Liver (tissue), 8 donors: ENCODE measurements at regions not wholly inside any gene's neighbourhood (a gene's known extent, or its start where the extent isn't known, plus 50 kb on each side); places are given as distances from the start of the nearest gene placed in this dataset.

ENCODE experiments used
- DNase-seq: peaks from one replicate; pipeline ENCODE4 v3.0.0-alpha.2; 2017; ENCODE audit warnings: low spot score
- H3K27ac ChIP-seq, 2 donors: one replicate each; pipeline ENCODE4 v1.7.0; 2013; ENCODE audit warnings: inconsistent platforms in 2 of 2, low read length in 2 of 2, control low read depth in 1 of 2, low read depth in 1 of 2, mild to moderate bottlenecking in 1 of 2
- H3K27me3 ChIP-seq, 4 donors: one replicate each; pipeline versions ENCODE4 v1.6.1 to v1.7.0; 2013; ENCODE audit warnings: low read length in 3 of 4, inconsistent platforms in 1 of 4, mild to moderate bottlenecking in 1 of 4, moderate library complexity in 1 of 4; ENCODE audit not compliant: control insufficient read depth in 4 of 4, insufficient read depth in 4 of 4
- H3K36me3 ChIP-seq, 4 donors: one replicate each; pipeline versions ENCODE4 v1.6.1 to v1.7.0; 2013; ENCODE audit warnings: low read length in 3 of 4, mild to moderate bottlenecking in 3 of 4, low read depth in 1 of 4, moderate library complexity in 1 of 4; ENCODE audit not compliant: control insufficient read depth in 4 of 4, insufficient read depth in 3 of 4
- H3K4me1 ChIP-seq, 4 donors: one replicate each; pipeline versions ENCODE4 v1.6.1 to v1.7.0; 2013; ENCODE audit warnings: low read length in 3 of 4, mild to moderate bottlenecking in 3 of 4, moderate library complexity in 1 of 4; ENCODE audit not compliant: control insufficient read depth in 4 of 4, insufficient read depth in 4 of 4
- H3K4me3 ChIP-seq, 3 donors: one replicate each; pipeline versions ENCODE4 v1.6.1 to v1.7.0; 2013; ENCODE audit warnings: low read length in 3 of 3, control low read depth in 1 of 3, low read depth in 1 of 3, mild to moderate bottlenecking in 1 of 3
- H3K9ac ChIP-seq, 2 donors: one replicate each; pipeline ENCODE4 v1.7.0; 2013; ENCODE audit warnings: low read length in 2 of 2, mild to moderate bottlenecking in 2 of 2, moderate library complexity in 2 of 2, control low read depth in 1 of 2, low read depth in 1 of 2
- H3K9me3 ChIP-seq, 4 donors: one replicate each; pipeline versions ENCODE4 v1.6.1 to v1.7.0; 2013; ENCODE audit warnings: low read length in 3 of 4; ENCODE audit not compliant: control insufficient read depth in 4 of 4
- EGR1 ChIP-seq, 2 donors: IDR thresholded peaks; 2 replicates each; pipeline ENCODE4 v1.6.1; 2016 to 2018; ENCODE audit warnings: antibody characterized with exemption in 2 of 2, low read depth in 2 of 2
- FOXA1 ChIP-seq: IDR thresholded peaks from 2 replicates; pipeline ENCODE4 v1.6.1; 2016; ENCODE audit warnings: antibody characterized with exemption
- FOXA2 ChIP-seq: IDR thresholded peaks from 2 replicates; pipeline ENCODE4 v1.6.1; 2016; ENCODE audit warnings: antibody characterized with exemption
- GABPA ChIP-seq, 2 donors: IDR thresholded peaks in 1 of 2; conservative IDR thresholded peaks in 1 of 2; 2 replicates each; pipeline ENCODE4 v1.6.1; 2016; ENCODE audit warnings: antibody characterized with exemption in 2 of 2, mild to moderate bottlenecking in 1 of 2, moderate library complexity in 1 of 2
- HNF4A ChIP-seq, 2 donors: conservative IDR thresholded peaks; 2 replicates each; pipeline ENCODE4 v1.6.1; 2016; ENCODE audit warnings: antibody characterized with exemption in 2 of 2, mild to moderate bottlenecking in 2 of 2
- HNF4G ChIP-seq: IDR thresholded peaks from 2 replicates; pipeline ENCODE4 v1.6.1; 2016; ENCODE audit warnings: antibody characterized with exemption
- JUND ChIP-seq, 2 donors: IDR thresholded peaks; 2 replicates each; pipeline ENCODE4 v1.6.1; 2016; ENCODE audit warnings: antibody characterized with exemption in 2 of 2
- NR2F2 ChIP-seq: IDR thresholded peaks from 2 replicates; pipeline ENCODE4 v1.6.1; 2016; ENCODE audit warnings: antibody characterized with exemption
- RAD21 ChIP-seq, 2 donors: IDR thresholded peaks; 2 replicates each; pipeline ENCODE4 v1.6.1; 2016; ENCODE audit warnings: antibody characterized with exemption in 2 of 2, mild to moderate bottlenecking in 2 of 2
- RXRA ChIP-seq, 2 donors: IDR thresholded peaks; 2 replicates each; pipeline ENCODE4 v1.6.1; 2017 to 2018; ENCODE audit warnings: antibody characterized with exemption in 2 of 2, mild to moderate bottlenecking in 1 of 2
- SP1 ChIP-seq: IDR thresholded peaks from 2 replicates; pipeline ENCODE4 v1.6.1; 2018; ENCODE audit warnings: antibody characterized with exemption, mild to moderate bottlenecking
- TAF1 ChIP-seq: conservative IDR thresholded peaks from 2 replicates; pipeline ENCODE4 v1.6.1; 2016; ENCODE audit warnings: antibody characterized with exemption, mild to moderate bottlenecking
- WGBS: extraction: QIAGEN DNeasy Blood & Tissue Kit; methylation state at CpG from one replicate; pipeline ENCODE4 v1.1.7; 2013; 5-methylcytosine and 5-hydroxymethylcytosine counted together
- TF ChIP-seq, protein P1 (sequence below): IDR thresholded peaks from 2 replicates; pipeline ENCODE4 v1.6.1; 2016; ENCODE audit warnings: antibody characterized with exemption
- TF ChIP-seq, protein P2 (sequence below): fragments of 150-350 bp; IDR thresholded peaks from 2 replicates; pipeline ENCODE4 v1.5.1; 2017; ENCODE audit warnings: improper control_type of control experiment, low read depth, low read length; ENCODE audit not compliant: missing input control
- TF ChIP-seq, protein P3 (sequence below): IDR thresholded peaks from 2 replicates; pipeline ENCODE4 v1.6.1; 2016; ENCODE audit warnings: antibody characterized with exemption, mild to moderate bottlenecking
- TF ChIP-seq, protein P4 (sequence below): IDR thresholded peaks from 2 replicates; pipeline ENCODE4 v1.6.1; 2016; ENCODE audit warnings: antibody characterized with exemption
- TF ChIP-seq, protein P5 (sequence below): IDR thresholded peaks from 2 replicates; pipeline ENCODE4 v1.6.1; 2016; ENCODE audit warnings: antibody characterized with exemption
- donor health status: healthy.
- donor health status: healthy.
- donor health status: healthy.
- donor health status: healthy.
- donor health status: healthy.

DNA sequence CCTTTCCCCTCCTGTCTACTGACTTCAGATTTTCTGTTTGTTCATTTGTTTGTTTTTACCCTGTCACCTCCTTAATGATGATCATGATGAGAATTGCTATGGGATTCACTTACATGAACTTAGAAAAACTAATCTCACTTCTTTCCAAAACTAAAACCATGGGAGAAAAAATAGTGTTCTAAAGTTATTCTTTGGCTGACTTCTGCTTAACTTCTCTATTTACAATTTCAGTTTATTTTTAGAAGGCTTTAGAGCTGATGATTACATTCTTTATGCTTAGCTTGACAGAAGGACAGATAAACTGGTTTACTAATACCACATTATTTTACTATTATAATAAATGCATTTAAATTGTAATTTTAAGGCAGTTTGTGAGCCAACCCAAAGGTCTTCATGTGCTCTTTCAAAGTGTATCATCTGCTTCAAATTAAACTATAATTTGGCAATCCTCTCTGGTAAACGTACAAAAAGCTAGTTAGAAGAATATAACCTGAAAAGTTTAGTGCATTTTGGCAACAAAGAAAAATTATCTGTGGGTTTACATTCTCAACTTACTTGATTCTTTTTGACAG, 676.8 kb upstream of the UBE2E2 start:
- TF ChIP-seq EGR1 (IDR thresholded peaks at IDR 0.05; ENCODE audit: low read depth in 2 of 2) (no peak), JUND (IDR thresholded peaks at IDR 0.05) (no peak), HNF4G (no peak), FOXA1 (no peak), SP1 (no peak), HNF4A (conservative IDR thresholded peaks at IDR 0.05) (no peak), RAD21 (IDR thresholded peaks at IDR 0.05) (no peak), NR2F2 (no peak), GABPA (IDR thresholded peaks at IDR 0.05 in 1 of 2, conservative IDR thresholded peaks at IDR 0.05 in 1 of 2) (no peak)
- TF ChIP-seq, protein P1, sequence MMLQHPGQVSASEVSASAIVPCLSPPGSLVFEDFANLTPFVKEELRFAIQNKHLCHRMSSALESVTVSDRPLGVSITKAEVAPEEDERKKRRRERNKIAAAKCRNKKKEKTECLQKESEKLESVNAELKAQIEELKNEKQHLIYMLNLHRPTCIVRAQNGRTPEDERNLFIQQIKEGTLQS = no peak
- TF ChIP-seq, protein P2, sequence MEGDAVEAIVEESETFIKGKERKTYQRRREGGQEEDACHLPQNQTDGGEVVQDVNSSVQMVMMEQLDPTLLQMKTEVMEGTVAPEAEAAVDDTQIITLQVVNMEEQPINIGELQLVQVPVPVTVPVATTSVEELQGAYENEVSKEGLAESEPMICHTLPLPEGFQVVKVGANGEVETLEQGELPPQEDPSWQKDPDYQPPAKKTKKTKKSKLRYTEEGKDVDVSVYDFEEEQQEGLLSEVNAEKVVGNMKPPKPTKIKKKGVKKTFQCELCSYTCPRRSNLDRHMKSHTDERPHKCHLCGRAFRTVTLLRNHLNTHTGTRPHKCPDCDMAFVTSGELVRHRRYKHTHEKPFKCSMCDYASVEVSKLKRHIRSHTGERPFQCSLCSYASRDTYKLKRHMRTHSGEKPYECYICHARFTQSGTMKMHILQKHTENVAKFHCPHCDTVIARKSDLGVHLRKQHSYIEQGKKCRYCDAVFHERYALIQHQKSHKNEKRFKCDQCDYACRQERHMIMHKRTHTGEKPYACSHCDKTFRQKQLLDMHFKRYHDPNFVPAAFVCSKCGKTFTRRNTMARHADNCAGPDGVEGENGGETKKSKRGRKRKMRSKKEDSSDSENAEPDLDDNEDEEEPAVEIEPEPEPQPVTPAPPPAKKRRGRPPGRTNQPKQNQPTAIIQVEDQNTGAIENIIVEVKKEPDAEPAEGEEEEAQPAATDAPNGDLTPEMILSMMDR = no peak
- TF ChIP-seq, protein P3, sequence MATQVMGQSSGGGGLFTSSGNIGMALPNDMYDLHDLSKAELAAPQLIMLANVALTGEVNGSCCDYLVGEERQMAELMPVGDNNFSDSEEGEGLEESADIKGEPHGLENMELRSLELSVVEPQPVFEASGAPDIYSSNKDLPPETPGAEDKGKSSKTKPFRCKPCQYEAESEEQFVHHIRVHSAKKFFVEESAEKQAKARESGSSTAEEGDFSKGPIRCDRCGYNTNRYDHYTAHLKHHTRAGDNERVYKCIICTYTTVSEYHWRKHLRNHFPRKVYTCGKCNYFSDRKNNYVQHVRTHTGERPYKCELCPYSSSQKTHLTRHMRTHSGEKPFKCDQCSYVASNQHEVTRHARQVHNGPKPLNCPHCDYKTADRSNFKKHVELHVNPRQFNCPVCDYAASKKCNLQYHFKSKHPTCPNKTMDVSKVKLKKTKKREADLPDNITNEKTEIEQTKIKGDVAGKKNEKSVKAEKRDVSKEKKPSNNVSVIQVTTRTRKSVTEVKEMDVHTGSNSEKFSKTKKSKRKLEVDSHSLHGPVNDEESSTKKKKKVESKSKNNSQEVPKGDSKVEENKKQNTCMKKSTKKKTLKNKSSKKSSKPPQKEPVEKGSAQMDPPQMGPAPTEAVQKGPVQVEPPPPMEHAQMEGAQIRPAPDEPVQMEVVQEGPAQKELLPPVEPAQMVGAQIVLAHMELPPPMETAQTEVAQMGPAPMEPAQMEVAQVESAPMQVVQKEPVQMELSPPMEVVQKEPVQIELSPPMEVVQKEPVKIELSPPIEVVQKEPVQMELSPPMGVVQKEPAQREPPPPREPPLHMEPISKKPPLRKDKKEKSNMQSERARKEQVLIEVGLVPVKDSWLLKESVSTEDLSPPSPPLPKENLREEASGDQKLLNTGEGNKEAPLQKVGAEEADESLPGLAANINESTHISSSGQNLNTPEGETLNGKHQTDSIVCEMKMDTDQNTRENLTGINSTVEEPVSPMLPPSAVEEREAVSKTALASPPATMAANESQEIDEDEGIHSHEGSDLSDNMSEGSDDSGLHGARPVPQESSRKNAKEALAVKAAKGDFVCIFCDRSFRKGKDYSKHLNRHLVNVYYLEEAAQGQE = no peak
- Histone ChIP-seq H3K9ac (no peak overlapping the region), H3K4me3 (no peak overlapping the region), H3K36me3 (no peaks in the 10 kb centered on the region), H3K9me3 (no peaks in the 10 kb centered on the region), H3K27ac (no peak overlapping the region), H3K27me3 (no peaks in the 10 kb centered on the region), H3K4me1 (no peaks in the 10 kb centered on the region)
- DNase-seq = no peak
- 33% methylated on average over 1 of the region's 1 CpG for WGBS

DNA sequence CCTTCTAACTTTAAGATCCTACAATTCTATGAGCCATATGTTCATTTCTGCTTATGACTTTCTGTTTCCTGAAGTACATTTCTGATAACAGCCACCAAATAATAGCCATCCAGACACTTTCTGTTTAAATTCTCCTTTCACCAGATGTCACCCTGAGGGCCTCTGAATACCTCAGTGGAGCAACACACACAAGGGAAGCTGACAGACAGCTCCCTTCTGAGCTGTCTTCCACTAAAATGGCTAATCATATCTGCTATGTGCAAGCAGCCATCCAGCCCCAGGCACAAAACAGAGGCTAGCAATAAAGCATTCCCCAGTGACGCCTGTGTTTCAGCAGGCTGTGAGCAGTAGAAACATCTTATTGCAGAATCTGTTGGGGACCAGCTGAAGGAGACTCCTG, 666.6 kb upstream of the UBE2E2 start:
- no peak overlapping the region for H3K4me3 ChIP-seq
- DNase-seq = no peak
- WGBS = 76% methylated on average over 1 of the region's 1 CpG
- H3K4me1 ChIP-seq = no peaks in the 10 kb centered on the region
- TF ChIP-seq HNF4A (conservative IDR thresholded peaks at IDR 0.05) = no peak
- TF ChIP-seq EGR1 (IDR thresholded peaks at IDR 0.05; ENCODE audit: low read depth in 2 of 2) = no peak
- no peak for TF ChIP-seq GABPA (IDR thresholded peaks at IDR 0.05 in 1 of 2, conservative IDR thresholded peaks at IDR 0.05 in 1 of 2)
- TF ChIP-seq FOXA2 = no peak
- TF ChIP-seq, protein P3 = no peak
- TF ChIP-seq, protein P4, sequence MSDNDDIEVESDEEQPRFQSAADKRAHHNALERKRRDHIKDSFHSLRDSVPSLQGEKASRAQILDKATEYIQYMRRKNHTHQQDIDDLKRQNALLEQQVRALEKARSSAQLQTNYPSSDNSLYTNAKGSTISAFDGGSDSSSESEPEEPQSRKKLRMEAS = no peak
- TF ChIP-seq RXRA (IDR thresholded peaks at IDR 0.05) = no peak
- no peak for TF ChIP-seq TAF1
- TF ChIP-seq, protein P2 = no peak
- TF ChIP-seq, protein P1 = no peak
- TF ChIP-seq, protein P5, sequence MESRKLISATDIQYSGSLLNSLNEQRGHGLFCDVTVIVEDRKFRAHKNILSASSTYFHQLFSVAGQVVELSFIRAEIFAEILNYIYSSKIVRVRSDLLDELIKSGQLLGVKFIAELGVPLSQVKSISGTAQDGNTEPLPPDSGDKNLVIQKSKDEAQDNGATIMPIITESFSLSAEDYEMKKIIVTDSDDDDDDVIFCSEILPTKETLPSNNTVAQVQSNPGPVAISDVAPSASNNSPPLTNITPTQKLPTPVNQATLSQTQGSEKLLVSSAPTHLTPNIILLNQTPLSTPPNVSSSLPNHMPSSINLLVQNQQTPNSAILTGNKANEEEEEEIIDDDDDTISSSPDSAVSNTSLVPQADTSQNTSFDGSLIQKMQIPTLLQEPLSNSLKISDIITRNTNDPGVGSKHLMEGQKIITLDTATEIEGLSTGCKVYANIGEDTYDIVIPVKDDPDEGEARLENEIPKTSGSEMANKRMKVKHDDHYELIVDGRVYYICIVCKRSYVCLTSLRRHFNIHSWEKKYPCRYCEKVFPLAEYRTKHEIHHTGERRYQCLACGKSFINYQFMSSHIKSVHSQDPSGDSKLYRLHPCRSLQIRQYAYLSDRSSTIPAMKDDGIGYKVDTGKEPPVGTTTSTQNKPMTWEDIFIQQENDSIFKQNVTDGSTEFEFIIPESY = no peak
- TF ChIP-seq RAD21 (IDR thresholded peaks at IDR 0.05) = no peak
- no peaks in the 10 kb centered on the region for H3K9me3 ChIP-seq
- no peak overlapping the region for H3K27ac ChIP-seq
- no peaks in the 10 kb centered on the region for H3K36me3 ChIP-seq
- H3K27me3 ChIP-seq = no peaks in the 10 kb centered on the region
- no peak overlapping the region for H3K9ac ChIP-seq
